Activated CD8-positive, alpha-beta T cell treated with anti-CD3 and anti-CD28 coated beads for 36 hours (primary cell): ENCODE measurements at regions not wholly inside any gene's neighbourhood (a gene's known extent, or its start where the extent isn't known, plus 50 kb on each side); places are given as distances from the start of the nearest gene placed in this dataset.
A peak's percentile ranks its signal among the peaks of the same experiment; 100 is the strongest.

Experiments used
- ATAC-seq: fragments of 200-7000 bp; cut with Tn5 transposase; one replicate; pipeline ENCODE4 v1.10.0; 2021; ENCODE audit warnings: mild to moderate bottlenecking, moderate library complexity
- CTCF ChIA-PET: fragments of 350-600 bp; sonication (Branson Sonifier 250); formaldehyde crosslinking; loops from one replicate; lab custom pipeline; 2021; ENCODE audit warnings: antibody characterized with exemption; lab: Charles Lee
- POLR2A ChIA-PET: fragments of 350-600 bp; sonication (Branson Sonifier 250); formaldehyde crosslinking; loops from one replicate; lab custom pipeline; 2021; ENCODE audit warnings: antibody characterized with exemption; lab: Charles Lee
- DNase-seq: peaks from one replicate; pipeline ENCODE4 v3.0.0-alpha.2; 2020
- H3K27ac Mint-ChIP-seq: one replicate; pipeline ENCODE4 v1.8.0; 2021; ENCODE audit warnings: mild to moderate bottlenecking, mixed read lengths
- H3K27me3 Mint-ChIP-seq: one replicate; pipeline ENCODE4 v1.8.0; 2021; ENCODE audit warnings: mixed read lengths
- H3K36me3 Mint-ChIP-seq: one replicate; pipeline ENCODE4 v1.8.0; 2021; ENCODE audit warnings: low read depth, mixed read lengths
- H3K4me1 Mint-ChIP-seq: one replicate; pipeline ENCODE4 v1.8.0; 2021; ENCODE audit warnings: low read depth, mixed read lengths
- H3K4me3 Mint-ChIP-seq: one replicate; pipeline ENCODE4 v1.8.0; 2021; ENCODE audit warnings: mild to moderate bottlenecking, moderate library complexity, mixed read lengths
- H3K9me3 Mint-ChIP-seq: one replicate; pipeline ENCODE4 v1.8.0; 2021; ENCODE audit warnings: mixed read lengths
- CTCF ChIP-seq: fragments of 200-600 bp; IDR thresholded peaks from one replicate; pipeline ENCODE4 v1.8.0; 2022; ENCODE audit warnings: antibody characterized with exemption, mild to moderate bottlenecking
- intact Hi-C: fragments of 100-400 bp; cut with micrococcal nuclease; formaldehyde crosslinking; loops from one replicate; pipeline ENCODE4 v1.10.0; 2022

DNA sequence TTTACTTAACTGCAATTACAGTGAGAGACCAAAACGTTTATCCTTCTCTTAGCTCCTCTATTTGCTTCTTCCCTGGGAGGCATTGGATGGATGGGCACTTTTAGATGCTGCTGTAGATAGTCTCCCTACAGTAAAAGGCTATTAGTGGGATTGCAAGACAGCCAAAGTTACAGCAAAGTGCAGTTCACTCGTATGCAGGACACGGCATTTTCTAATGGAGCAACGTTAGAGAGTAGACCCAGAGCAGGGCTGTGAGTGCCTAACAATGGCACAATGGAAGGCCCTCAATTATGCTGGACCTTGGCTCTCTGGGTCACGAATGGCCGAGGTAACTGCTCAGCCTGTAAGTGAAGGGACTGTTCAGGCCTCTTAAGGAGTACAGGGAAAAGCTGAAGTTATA lies 605.8 kb upstream of the NOX3 start:
- ChIA-PET POLR2A (no interaction called here), CTCF (no interaction called here)
- no peak for DNase-seq
- Mint-ChIP-seq H3K36me3 (no peaks in the 10 kb centered on the region), H3K9me3 (no peaks in the 10 kb centered on the region), H3K4me1 (peaks cover 10% of the 10 kb centered on the region), H3K27me3 (no peaks in the 10 kb centered on the region), H3K27ac (no peak overlapping the region), H3K4me3 (no peak overlapping the region)
- intact Hi-C loops = no loop called here
- ATAC-seq = no peak
- no peak for TF ChIP-seq CTCF

GRCh38 chr6:156060013-156060412 lies 604.4 kb upstream of the NOX3 start:
- intact Hi-C loops = no loop called here
- Mint-ChIP-seq H3K27me3 (no peaks in the 10 kb centered on the region), H3K36me3 (no peaks in the 10 kb centered on the region), H3K4me3 (no peak overlapping the region), H3K4me1 (peaks cover 10% of the 10 kb centered on the region), H3K9me3 (peaks cover 4% of the 10 kb centered on the region), H3K27ac (peak overlapping the region; percentile 2)
- ChIA-PET CTCF (no interaction called here), POLR2A (no interaction called here)
- no peak for TF ChIP-seq CTCF
- ATAC-seq = peak; percentile 94
- peak; percentile 54 for DNase-seq

- ATAC-seq (no peak), DNase-seq (no peak)
- ChIA-PET POLR2A (no interaction called here), CTCF (no interaction called here)
- Mint-ChIP-seq H3K9me3 (peaks cover 5% of the 10 kb centered on the region), H3K27me3 (no peaks in the 10 kb centered on the region), H3K4me3 (no peak overlapping the region), H3K27ac (no peak overlapping the region), H3K36me3 (no peaks in the 10 kb centered on the region), H3K4me1 (peaks cover 10% of the 10 kb centered on the region)
- TF ChIP-seq CTCF = no peak
- intact Hi-C loops = no loop called here
These were observed 602.7 kb upstream of the NOX3 start for GRCh38 chr6:156058356-156058755.

GRCh38 chr6:156057869-156058268 lies 602.2 kb upstream of the NOX3 start:
- no peaks in the 10 kb centered on the region for H3K36me3 Mint-ChIP-seq
- TF ChIP-seq CTCF = no peak
- H3K4me3 Mint-ChIP-seq = no peak overlapping the region
- H3K27ac Mint-ChIP-seq = no peak overlapping the region
- ChIA-PET POLR2A (no interaction called here), CTCF (no interaction called here)
- DNase-seq (no peak), ATAC-seq (no peak)
- no peaks in the 10 kb centered on the region for H3K27me3 Mint-ChIP-seq
- H3K4me1 Mint-ChIP-seq = peaks cover 10% of the 10 kb centered on the region
- peaks cover 5% of the 10 kb centered on the region for H3K9me3 Mint-ChIP-seq
- intact Hi-C loops = no loop called here

DNA sequence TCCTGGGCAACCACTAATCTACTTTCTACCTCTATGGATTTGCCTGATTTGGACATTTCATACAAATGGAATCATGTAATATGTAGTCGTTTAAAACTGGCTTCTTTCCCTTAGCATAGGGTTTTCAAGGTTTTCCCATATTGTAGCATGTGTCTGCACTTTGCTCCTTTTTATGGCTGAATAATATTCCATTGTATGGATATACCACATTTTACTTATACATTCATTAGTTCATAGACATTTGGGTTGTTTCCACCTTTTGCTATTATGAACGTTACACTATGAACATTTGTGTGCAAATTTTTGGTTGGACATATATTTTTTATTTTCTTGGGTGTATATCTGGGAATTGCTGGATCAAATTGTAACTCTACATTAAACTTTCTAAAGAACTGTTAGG lies 600.4 kb upstream of the NOX3 start:
- TF ChIP-seq CTCF = no peak
- ATAC-seq (no peak), DNase-seq (no peak)
- Mint-ChIP-seq H3K4me3 (no peak overlapping the region), H3K4me1 (peaks cover 10% of the 10 kb centered on the region), H3K9me3 (peaks cover 5% of the 10 kb centered on the region), H3K36me3 (no peaks in the 10 kb centered on the region), H3K27me3 (no peaks in the 10 kb centered on the region), H3K27ac (no peak overlapping the region)
- intact Hi-C loops = no loop called here
- CTCF ChIA-PET = no interaction called here
- POLR2A ChIA-PET = no interaction called here
